GM06990 (cell line): ENCODE measurements at regions not wholly inside any gene's neighbourhood (a gene's known extent, or its start where the extent isn't known, plus 50 kb on each side); places are given as distances from the start of the nearest gene placed in this dataset.

Experiments
- DNase-seq: peaks from one replicate; pipeline ENCODE4 v3.0.0-alpha.2; 2011; ENCODE audit not compliant: insufficient read length; ENCODE audit errors: extremely low read depth
- H3K27me3 ChIP-seq: replicated peaks from 2 replicates; pipeline ENCODE4 v1.6.0; 2011; ENCODE audit warnings: low read length; ENCODE audit not compliant: control insufficient read depth, insufficient read depth
- H3K36me3 ChIP-seq: 2 replicates; pipeline ENCODE4 v1.5.1; 2011; ENCODE audit warnings: low read length; ENCODE audit not compliant: control insufficient read depth, insufficient read depth
- H3K4me3 ChIP-seq: replicated peaks from 2 replicates; pipeline ENCODE4 v1.5.1; 2011; ENCODE audit warnings: low read depth, mild to moderate bottlenecking, control low read depth, low read length
- TF ChIP-seq, protein P1 (sequence below): IDR thresholded peaks from 2 replicates; pipeline ENCODE4 v1.5.1; 2011; ENCODE audit warnings: low read length, control low read depth, mild to moderate bottlenecking, inconsistent platforms; ENCODE audit not compliant: insufficient read depth, poor library complexity, severe bottlenecking

DNA sequence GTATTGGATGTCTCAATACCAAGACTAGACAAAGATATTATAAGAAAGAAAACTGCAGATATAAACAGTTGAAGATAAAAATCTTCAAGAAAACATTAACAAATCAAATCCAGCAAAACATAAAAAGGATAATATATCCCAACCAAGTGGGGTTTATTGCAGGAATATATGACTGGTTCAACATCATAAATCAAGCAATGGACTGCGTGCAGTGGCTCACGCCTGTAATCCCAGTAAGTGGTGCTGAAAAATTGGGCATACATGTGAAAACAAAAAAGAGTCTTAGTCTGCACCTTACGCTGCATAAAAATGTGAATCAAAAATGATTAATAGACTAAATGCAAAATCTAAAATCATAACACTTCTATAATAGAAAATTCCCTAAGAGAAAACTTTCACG, 112.9 kb upstream of the PDE4B start:
- H3K27me3 ChIP-seq: no peaks in the 10 kb centered on the region
- no peak overlapping the region for H3K4me3 ChIP-seq
- H3K36me3 ChIP-seq: no peaks in the 10 kb centered on the region
- no peak for DNase-seq
- TF ChIP-seq, protein P1, sequence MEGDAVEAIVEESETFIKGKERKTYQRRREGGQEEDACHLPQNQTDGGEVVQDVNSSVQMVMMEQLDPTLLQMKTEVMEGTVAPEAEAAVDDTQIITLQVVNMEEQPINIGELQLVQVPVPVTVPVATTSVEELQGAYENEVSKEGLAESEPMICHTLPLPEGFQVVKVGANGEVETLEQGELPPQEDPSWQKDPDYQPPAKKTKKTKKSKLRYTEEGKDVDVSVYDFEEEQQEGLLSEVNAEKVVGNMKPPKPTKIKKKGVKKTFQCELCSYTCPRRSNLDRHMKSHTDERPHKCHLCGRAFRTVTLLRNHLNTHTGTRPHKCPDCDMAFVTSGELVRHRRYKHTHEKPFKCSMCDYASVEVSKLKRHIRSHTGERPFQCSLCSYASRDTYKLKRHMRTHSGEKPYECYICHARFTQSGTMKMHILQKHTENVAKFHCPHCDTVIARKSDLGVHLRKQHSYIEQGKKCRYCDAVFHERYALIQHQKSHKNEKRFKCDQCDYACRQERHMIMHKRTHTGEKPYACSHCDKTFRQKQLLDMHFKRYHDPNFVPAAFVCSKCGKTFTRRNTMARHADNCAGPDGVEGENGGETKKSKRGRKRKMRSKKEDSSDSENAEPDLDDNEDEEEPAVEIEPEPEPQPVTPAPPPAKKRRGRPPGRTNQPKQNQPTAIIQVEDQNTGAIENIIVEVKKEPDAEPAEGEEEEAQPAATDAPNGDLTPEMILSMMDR: no peak

DNA sequence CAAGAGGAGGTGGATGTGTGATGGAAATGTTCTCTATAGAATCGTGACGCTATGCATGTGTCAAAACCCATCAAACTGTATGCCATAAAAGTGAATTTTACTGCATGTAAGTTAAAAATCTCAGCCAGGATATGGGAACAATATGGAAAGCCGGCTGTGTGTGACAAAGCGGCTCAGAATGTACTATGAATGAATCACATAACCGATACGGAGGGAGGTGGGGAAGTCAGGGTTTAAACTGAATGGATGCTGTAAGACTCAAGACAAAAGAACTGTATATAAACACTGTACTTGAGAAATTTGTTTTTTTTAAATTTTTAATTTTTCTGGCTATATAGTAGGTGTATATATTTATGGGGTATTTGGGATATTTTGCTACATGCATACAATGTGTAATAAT, 111.6 kb upstream of the PDE4B start:
- DNase-seq: no peak
- H3K36me3 ChIP-seq: no peaks in the 10 kb centered on the region
- no peak overlapping the region for H3K4me3 ChIP-seq
- H3K27me3 ChIP-seq: no peaks in the 10 kb centered on the region
- TF ChIP-seq, protein P1: no peak

DNA sequence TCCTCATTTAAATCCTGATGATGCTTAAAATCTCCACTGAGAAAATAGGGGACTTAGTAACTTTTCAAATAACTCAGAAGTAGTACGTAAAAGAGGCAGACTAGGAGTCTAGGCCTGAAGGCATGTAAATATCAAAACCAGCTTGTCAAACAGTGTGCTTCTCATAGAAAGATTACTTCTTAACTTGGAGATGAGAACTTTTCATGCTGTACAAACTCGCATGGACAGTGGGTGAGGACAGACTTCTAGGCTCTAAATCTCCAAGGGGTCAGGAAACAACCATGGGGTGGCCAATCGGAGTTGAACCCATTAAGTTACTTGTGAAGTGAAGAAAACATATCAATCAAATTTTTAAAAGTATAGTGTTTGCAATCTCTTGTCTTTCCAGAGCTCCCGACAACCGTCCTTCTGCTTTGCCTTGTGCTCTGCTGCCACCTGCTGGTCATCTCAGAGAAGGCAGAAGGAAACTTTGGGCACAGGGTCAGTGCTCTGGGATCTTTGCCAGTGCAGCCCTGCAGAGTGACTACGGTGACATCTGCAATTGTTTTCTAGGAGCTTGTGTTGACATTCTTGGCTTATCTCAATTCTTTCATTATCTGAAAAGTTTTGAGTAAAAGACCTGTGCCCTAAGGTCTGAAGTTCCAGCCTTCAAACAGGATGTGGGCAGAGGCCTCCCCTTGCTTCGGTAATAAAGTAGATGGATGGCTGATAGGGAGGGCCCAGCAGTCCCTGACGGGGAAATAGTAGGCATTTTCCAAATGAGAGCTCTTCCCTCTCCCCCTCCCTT, 105.1 kb upstream of the PDE4B start:
- no peak overlapping the region for H3K4me3 ChIP-seq
- DNase-seq: peak; percentile 16
- TF ChIP-seq, protein P1: peak; percentile 89
- no peaks in the 10 kb centered on the region for H3K27me3 ChIP-seq
- no peaks in the 10 kb centered on the region for H3K36me3 ChIP-seq

DNA sequence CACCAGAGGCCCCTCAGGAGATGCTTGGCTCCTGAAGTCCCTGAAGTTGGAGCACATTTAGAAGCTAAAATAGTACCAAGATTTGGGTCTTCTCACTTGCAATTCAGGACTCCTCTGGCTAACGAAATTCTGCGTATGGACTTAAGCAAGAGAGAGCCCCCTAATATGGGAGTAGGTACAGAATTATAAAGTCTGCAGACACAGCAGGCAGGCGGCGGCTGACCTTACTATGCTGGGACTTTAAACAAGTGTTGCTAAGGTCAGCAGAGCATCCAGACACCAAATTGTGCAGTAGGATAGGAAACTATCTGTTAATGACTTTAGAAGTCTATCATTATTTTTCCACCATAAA, 104.5 kb upstream of the PDE4B start:
- DNase-seq: no peak
- Histone ChIP-seq H3K36me3 (no peaks in the 10 kb centered on the region), H3K4me3 (no peak overlapping the region), H3K27me3 (no peaks in the 10 kb centered on the region)
- TF ChIP-seq, protein P1: no peak

DNA sequence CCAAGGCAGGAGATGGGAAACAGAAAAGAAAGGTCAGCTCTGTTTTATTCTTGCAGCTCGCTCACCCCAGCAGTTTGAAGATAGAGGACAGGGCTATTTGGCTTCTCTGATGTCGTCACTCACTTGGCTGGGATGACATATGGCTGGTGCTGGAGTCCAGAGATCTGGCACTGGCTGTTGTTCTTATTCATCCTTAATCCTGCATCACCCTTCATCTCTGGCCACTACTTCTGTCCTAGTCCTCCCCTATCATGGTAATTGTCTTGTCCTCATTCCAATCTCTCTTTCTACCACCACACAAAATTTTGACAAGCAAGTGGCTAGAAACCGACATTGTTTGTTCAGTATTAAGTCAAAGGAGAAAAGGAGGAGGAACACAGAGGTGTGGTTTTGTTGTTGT, 103.8 kb upstream of the PDE4B start:
- Histone ChIP-seq H3K36me3 (no peaks in the 10 kb centered on the region), H3K27me3 (no peaks in the 10 kb centered on the region), H3K4me3 (no peak overlapping the region)
- no peak for DNase-seq
- TF ChIP-seq, protein P1: no peak
